UCSD-AML1 (cell line): ENCODE measurements at regions not wholly inside any gene's neighbourhood (a gene's known extent, or its start where the extent isn't known, plus 50 kb on each side); places are given as distances from the start of the nearest gene placed in this dataset.

ENCODE experiments used
- DNase-seq: peaks from one replicate; lab custom pipeline; 2025; ENCODE audit not compliant: unreplicated experiment; lab: John Stamatoyannopoulos, UW

GRCh38 chr6:11366183-11366933 lies 133.9 kb upstream of the NEDD9 start:
- DNase-seq: no peak

GRCh38 chr6:11364971-11365397 lies 132.5 kb upstream of the NEDD9 start:
- DNase-seq: no peak

DNA sequence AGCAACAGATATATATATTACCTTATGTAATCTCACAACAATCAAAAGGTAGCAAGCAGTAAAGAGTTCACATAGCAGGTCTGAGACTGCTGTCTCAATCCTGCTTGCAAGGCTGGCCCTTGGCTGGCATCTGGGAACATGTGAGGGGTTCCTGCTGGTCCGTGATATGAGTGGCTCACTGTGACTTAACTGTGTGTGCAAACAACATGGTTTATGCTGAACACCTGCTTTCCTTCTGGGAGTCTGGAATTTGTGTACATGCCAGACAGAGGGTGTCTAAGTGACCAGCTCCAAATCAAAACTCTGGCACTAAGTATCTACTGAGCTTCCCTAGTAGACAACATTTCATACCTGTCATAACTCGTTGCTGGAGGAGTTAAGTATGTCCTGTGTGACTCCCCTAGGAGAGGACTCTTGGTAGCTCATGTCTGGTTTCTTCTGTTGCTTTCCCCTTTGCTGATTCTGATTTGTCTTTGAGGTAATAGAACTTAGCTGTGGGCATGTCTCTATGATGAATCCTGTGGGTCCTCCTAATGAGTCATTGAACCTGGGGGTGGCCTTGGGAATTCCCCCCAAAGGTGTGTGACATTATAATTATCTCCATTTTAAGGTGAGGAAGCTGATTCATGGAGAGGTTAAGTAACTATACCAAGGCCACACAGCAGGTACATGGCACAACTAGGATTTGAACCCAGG lies 131.6 kb upstream of the NEDD9 start:
- DNase-seq: no peak

DNA sequence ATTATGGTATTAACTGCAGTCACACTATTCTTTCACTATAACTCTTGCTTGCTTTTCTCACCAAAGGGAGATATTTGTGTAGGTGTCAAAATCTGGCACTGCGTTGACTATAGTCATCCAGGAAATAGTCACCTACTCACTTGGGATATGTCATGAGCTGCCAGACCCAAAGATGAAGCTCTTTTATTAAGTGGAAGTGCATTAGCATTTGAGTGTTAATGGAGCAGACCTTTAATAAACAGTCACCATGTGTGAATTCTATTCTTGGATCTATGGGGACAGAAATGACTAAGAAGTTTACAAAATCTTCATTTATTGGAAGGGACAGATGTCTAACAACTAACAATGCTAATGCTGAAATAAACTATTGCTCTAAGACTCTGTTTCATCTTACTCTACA lies 130.1 kb upstream of the NEDD9 start:
- no peak for DNase-seq

GRCh38 chr6:11358904-11359830 lies 126.7 kb upstream of the NEDD9 start:
- DNase-seq: no peak

DNA sequence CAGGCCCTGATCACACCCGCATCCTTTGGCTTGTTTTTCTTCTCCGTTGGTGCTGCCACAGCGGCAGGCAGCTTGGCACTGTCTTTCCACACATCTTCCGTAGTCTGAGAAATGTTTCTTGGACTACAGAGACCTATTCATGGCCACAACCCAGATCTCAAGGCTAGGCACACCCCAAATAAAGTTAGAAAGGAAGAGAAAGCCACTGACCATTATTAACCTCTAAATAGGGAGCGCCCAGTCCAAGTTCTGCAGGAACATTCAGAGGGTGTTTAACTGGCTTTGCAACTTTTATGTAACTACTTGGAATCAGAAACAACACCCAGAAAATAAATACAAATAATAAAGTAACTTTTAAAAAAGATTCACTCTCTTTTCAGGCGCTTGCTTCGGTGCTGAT lies 124.8 kb upstream of the NEDD9 start:
- DNase-seq: no peak

DNA sequence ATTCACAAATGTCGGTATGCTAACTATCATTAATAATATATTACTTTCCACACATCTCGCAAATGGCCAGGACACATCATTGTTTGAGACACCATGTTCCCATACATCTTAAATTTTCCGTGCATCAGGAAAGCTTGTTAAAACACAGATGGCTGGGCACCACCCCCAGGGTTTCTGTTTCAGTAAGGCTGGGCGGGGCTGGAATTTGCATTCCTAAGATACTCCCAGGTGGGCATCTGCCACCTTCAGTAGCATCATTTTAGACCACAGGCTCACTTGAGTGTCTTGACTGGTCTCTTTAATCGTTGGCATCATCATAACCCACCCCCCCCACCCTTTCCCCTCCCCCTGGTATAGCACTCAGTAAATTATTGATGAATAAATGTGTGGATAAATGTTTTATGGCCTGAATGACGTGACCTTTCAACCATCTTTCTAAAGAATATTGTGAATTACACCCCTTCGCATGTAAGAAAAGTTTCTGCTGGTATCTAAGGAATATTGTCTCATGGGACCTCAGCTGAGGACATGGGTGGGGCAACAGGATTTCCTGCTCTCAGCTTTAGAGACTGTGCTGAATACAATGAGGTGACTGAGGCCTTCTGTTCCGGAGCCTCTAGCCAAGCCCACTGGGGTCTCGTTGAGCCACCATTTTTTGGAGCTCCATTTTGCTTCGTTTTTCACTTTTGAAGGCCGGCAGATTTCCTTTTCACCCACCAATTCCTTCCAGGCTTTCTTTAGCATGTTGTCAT lies 124.1 kb upstream of the NEDD9 start:
- DNase-seq: no peak

- DNase-seq: peak; percentile 23
Observed at GRCh38 chr6:11353921-11354389, 121.5 kb upstream of the NEDD9 start.

GRCh38 chr6:11350294-11350693 lies 117.8 kb upstream of the NEDD9 start:
- DNase-seq: no peak

GRCh38 chr6:11349880-11350279 lies 117.4 kb upstream of the NEDD9 start:
- DNase-seq: no peak

DNA sequence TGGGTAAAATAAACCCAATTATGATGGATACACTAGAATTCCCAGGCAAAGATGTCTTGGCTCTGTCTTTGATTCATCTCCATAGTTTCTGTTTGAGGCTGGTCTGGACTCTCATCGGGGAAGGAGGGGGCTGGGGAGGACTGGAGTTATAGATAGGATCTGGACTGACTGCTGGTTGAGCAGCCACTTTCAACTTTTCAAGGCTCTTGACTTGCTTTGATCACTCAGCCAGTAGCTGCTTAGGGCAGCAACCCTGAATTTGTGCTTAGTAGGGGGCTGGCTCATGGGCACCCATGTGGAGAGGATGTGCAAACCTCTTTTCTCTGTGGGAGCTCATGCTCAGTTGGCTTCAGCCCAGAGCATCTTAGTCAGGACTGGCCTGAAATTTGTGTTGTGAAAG lies 114.0 kb upstream of the NEDD9 start:
- DNase-seq: no peak

DNA sequence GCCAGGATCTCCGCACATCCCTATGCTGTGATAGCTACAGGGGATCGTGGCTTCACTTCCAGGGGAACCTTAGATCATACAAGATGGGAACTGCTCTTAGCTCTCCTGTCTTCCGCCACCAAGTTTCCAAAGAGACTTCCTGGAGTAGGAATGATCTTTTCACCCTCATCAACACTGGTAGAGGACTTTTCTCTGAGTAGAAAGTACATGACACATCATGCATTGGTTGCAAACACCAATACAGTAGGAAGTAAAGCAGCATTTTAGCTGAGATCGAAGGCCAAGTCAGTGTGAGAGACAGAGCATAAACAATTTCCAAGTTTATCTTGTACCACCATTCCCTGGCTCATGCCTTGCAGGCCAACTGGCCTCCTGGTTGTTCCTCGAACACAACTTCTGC lies 113.1 kb upstream of the NEDD9 start:
- no peak for DNase-seq

GRCh38 chr6:11343963-11344723 lies 111.7 kb upstream of the NEDD9 start:
- no peak for DNase-seq

- DNase-seq: no peak
Observed at GRCh38 chr6:11341867-11342266, 109.4 kb upstream of the NEDD9 start.

DNA sequence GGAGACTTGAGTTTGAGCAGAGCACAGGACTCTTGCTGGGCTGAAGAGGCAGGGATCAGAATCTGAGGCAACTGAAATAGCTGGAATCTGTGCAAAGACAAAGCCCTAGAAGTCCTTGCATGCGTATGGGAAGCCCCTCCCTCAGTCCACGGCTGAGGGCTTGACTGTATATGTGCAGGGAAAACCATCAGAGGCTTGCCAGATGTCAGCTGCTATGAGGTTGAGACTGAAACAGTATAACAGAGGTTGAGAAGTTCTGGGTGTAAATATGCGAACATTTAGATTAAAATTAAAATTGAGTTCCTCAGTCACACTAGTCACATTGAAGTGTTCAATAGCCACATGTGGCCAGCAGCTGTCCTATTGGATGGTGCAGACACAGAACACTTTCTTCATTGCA lies 108.8 kb upstream of the NEDD9 start:
- no peak for DNase-seq

GRCh38 chr6:11339380-11339779 lies 106.9 kb upstream of the NEDD9 start:
- DNase-seq: no peak

- no peak for DNase-seq
Observed at GRCh38 chr6:11337306-11337705, 104.8 kb upstream of the NEDD9 start.

GRCh38 chr6:11335826-11336225 lies 103.4 kb upstream of the NEDD9 start:
- no peak for DNase-seq

DNA sequence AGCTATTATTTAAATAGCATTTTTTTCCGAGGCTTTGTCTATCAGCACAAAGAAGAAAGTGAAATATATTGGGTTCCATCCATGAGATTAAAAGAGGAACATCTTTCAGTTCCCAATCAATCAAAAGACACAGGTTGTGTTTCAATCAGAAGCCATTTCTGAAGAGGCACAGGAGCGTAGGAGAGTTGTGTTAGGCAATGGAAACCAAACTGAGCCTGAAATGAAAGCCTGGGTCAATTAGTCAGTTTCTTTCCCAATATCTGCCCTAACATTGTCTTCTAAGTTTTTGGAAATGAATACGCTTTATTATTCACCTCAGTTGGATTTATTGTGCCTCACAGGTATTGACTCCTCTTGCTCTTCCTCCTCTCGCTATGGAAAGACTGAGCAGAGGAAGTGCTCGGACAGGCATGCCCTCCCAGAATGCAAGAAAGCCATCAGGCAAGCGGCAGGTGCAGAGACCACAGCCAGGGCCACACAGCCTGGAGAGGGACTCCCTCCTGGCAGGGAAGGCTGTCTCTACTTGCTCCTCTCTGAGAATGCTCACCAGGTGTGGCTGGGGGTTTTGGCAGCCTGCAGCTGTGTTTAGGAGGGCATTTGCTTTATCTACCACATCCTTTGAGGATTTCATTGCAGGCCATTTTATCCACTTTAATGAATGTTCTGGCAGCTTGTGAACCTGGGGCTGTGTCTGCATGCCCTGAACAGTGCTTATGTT lies 100.8 kb upstream of the NEDD9 start:
- DNase-seq: no peak
